ENCODE measurements at regions not wholly inside any gene's neighbourhood (a gene's known extent, or its start where the extent isn't known, plus 50 kb on each side); places are given as distances from the start of the nearest gene placed in this dataset.
A peak's percentile ranks its signal among the peaks of the same experiment; 100 is the strongest.
"Not testable (repeated sequence)": the region's sequence is repeated elsewhere in the genome, so short reads cannot be mapped to it uniquely, and the experiment has no call there.

- no peak for TF ChIP-seq CTCF (IDR thresholded peaks at IDR 0.05; ENCODE audit: insufficient read depth, missing control alignments)
- DNase-seq (ENCODE audit: insufficient read length, low spot score) (no peak), FAIRE-seq (no peak)
Measured at GRCh38 chr14:21833836-21834235, 160.2 kb upstream of the OR4E1 start.

GRCh38 chr14:21825845-21826244, 152.2 kb upstream of the OR4E1 start:
- FAIRE-seq (no peak), DNase-seq (ENCODE audit: insufficient read length, low spot score) (no peak)
- no peak for TF ChIP-seq CTCF (IDR thresholded peaks at IDR 0.05; ENCODE audit: insufficient read depth, missing control alignments)

GRCh38 chr14:21825149-21825743, 151.6 kb upstream of the OR4E1 start:
- peak; percentile 43 for TF ChIP-seq CTCF (IDR thresholded peaks at IDR 0.05; ENCODE audit: insufficient read depth, missing control alignments)
- FAIRE-seq (no peak), DNase-seq (ENCODE audit: insufficient read length, low spot score) (no peak)

GRCh38 chr14:21822109-21822508, 148.5 kb upstream of the OR4E1 start:
- no peak for DNase-seq (ENCODE audit: insufficient read length, low spot score)
- TF ChIP-seq CTCF (IDR thresholded peaks at IDR 0.05; ENCODE audit: insufficient read depth, missing control alignments), result no peak
- FAIRE-seq, result no peak

- no peak for FAIRE-seq
- TF ChIP-seq CTCF (IDR thresholded peaks at IDR 0.05; ENCODE audit: insufficient read depth, missing control alignments), result no peak
- no peak for DNase-seq (ENCODE audit: insufficient read length, low spot score)
Measured at GRCh38 chr14:21820631-21821030, 147.0 kb upstream of the OR4E1 start.

DNA sequence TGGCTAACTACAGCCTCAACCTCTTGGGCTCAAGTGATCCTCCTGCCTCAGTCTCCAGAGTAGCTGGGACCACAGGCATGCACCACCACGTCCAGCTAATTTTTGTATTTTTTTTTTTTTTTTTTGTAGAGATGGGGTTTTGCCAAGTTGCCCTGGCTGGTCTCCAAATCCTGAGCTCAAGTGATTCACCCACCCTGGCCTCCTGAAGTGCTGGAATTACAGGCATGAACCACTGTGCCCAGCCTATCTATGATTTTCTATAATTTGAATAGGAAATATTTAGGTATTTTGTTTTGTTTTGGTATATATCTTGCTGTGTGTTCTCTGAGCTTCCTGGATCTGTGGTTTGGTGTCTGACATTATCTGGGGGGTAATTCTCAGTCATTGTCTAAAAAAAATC, 146.3 kb upstream of the OR4E1 start:
- DNase-seq (ENCODE audit: insufficient read length, low spot score); FAIRE-seq: not testable (repeated sequence)

DNA sequence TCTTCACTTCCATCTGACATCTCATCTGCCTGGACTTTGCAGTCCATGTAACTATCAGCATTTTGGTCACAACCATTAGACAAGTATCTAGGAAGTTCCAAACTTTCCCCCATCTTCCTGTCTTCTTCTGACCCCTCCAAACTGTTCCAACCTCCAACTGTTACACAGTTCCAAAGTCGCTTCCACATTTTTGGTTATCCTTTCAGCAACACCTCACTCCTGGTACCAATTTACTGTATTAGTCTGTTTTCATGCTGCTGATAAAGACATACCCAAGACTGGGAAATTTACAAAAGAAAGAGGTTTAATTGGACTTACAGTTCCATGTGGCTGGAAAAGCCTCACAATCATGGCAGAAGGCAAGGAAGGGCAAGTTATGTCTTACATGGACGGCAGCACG, 143.4 kb upstream of the OR4E1 start:
- FAIRE-seq; DNase-seq (ENCODE audit: insufficient read length, low spot score): not testable (repeated sequence)

DNA sequence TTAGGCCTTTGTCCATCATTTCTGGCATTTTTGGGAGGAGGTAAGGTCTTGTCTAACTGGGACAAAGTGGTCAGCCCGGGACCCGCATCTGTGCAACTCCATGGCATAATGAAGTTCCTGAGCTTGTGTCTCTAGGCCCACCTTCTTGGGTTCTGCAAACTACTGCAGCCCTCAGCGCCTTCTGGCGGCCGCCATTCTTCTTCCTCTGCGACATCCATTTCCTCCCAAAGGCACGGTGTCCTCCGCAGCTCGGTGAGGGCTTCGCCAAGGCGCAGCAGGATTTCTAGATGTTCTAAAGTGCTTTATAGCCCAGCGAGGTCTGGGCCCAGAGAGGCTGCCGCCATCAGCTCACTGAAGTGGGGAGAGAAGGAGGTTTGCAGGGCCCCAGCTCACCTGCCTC, 134.4 kb upstream of the OR4E1 start:
- FAIRE-seq, result no peak
- no peak for DNase-seq (ENCODE audit: insufficient read length, low spot score)

More for the DNA sequence above, 134.4 kb upstream of the OR4E1 start:
- no peak for TF ChIP-seq CTCF (IDR thresholded peaks at IDR 0.05; ENCODE audit: insufficient read depth, missing control alignments)

Measured in D721Med (cell line).